Fibroblast of the aortic adventitia (primary cell): ENCODE measurements at regions not wholly inside any gene's neighbourhood (a gene's known extent, or its start where the extent isn't known, plus 50 kb on each side); places are given as distances from the start of the nearest gene placed in this dataset.

Experiments
- DNase-seq: peaks from one replicate; pipeline ENCODE4 v3.0.0-alpha.2; 2010; ENCODE audit warnings: low read depth
- H3K4me3 ChIP-seq: 2 replicates; pipeline ENCODE4 v1.5.1; 2011; ENCODE audit warnings: low read depth, mild to moderate bottlenecking, control low read depth, low read length, moderate library complexity
- CTCF ChIP-seq: IDR thresholded peaks from 2 replicates; pipeline ENCODE4 v1.5.1; 2011; ENCODE audit warnings: mild to moderate bottlenecking, low read length, control low read depth, inconsistent platforms; ENCODE audit not compliant: insufficient read depth

DNA sequence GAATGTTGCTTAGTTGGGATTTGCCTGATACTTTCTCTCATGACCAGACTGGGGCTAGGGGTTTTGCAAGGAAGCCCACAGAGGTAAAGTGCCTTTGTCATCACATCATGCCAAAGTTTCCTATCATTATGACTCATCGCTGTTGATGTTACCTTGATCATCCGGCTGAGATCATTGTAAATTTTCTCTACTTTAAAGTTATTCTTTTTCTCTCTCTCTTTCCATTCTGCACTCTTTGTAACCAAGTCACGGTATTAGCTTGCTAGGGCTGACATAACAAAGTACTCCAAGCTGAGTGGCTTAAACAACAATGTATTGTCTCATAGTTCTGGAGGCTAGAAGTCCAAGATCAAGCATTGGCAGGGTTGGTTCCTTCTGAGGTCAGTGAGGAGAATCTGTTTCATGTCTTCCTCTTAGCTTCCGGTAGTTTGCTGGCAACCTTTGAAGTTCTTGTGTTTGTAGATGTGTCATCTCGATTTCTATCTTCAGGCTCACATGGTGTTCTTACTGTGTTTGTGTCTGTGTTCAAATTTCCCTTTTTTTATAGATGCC is 113.0 kb downstream of the DTHD1 start:
- no peak for TF ChIP-seq CTCF
- DNase-seq, result no peak
- H3K4me3 ChIP-seq, result no peak overlapping the region

GRCh38 chr4:36399762-36400353 is 118.4 kb downstream of the DTHD1 start:
- DNase-seq, result no peak
- no peak for TF ChIP-seq CTCF
- no peak overlapping the region for H3K4me3 ChIP-seq

- no peak for TF ChIP-seq CTCF
- H3K4me3 ChIP-seq, result no peak overlapping the region
Observed at GRCh38 chr4:36402008-36402758, 120.8 kb downstream of the DTHD1 start.

DNA sequence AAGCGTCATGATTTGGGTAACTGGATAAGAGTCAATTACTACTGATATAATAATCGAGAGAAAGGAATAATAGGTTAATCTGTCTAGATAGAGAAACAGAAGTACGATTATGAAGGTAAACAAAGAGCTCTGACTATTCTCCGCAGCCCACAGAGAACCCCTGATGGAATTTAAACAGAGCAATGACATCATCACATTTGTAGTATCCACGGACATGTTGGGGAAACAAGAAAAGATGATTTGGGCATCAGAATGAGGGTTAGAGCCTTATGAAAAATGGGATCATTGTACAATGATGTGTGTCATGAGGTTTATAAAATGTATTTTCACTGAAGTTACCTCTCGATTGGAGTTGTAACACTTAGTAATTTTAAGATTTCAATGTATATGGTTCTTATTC is 129.9 kb downstream of the DTHD1 start:
- no peak for TF ChIP-seq CTCF
- H3K4me3 ChIP-seq, result no peak overlapping the region

More at GRCh38 chr4:36402008-36402758, 120.8 kb downstream of the DTHD1 start:
- DNase-seq, result no peak

GRCh38 chr4:36414248-36414647 is 132.8 kb downstream of the DTHD1 start:
- TF ChIP-seq CTCF, result no peak

More for the DNA sequence above, 129.9 kb downstream of the DTHD1 start:
- no peak for DNase-seq

DNA sequence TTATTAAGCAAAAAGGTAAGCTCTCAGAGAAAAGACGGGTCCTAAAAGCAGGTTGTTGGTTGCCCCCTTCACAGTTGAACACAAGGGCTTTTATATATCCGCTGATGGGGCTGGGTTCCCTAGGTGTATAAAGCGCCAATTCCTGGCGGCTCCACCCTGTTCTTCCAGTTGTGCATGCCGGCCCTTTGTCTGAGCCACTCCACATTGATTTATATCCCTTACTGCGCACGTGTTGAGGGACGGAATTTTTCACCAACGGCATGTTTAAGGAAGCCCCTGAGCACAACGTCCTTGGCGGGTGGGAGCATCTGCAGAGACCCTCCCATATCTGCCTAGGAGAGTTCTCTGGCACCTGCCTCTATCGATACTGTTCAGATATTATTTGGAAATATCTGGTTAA is 135.7 kb downstream of the DTHD1 start:
- H3K4me3 ChIP-seq, result no peak overlapping the region
- DNase-seq, result no peak
- TF ChIP-seq CTCF, result no peak

More at GRCh38 chr4:36414248-36414647, 132.8 kb downstream of the DTHD1 start:
- no peak for DNase-seq
- H3K4me3 ChIP-seq, result no peak overlapping the region
